Stimulated activated CD8-positive, alpha-beta memory T cell treated with anti-CD3 and anti-CD28 coated beads, Interleukin-15, amount 100 ng/mL, for 24 hours (primary cell): ENCODE measurements at regions not wholly inside any gene's neighbourhood (a gene's known extent, or its start where the extent isn't known, plus 50 kb on each side); places are given as distances from the start of the nearest gene placed in this dataset.
"Not testable (repeated sequence)": the region's sequence is repeated elsewhere in the genome, so short reads cannot be mapped to it uniquely, and the experiment has no call there.

Experiments used
- DNase-seq: peaks from one replicate; pipeline ENCODE4 v3.0.0-alpha.2; 2020; ENCODE audit warnings: low read depth

- DNase-seq = no peak
These were observed 235.5 kb upstream of the ACVR2A start for GRCh38 chr2:147609301-147609700.

- DNase-seq = no peak
These were observed 237.4 kb upstream of the ACVR2A start for GRCh38 chr2:147607379-147607778.

GRCh38 chr2:147603876-147604275 is 241.0 kb upstream of the ACVR2A start:
- no peak for DNase-seq

GRCh38 chr2:147603447-147603846 is 241.4 kb upstream of the ACVR2A start:
- no peak for DNase-seq

GRCh38 chr2:147600646-147601045 is 244.2 kb upstream of the ACVR2A start:
- no peak for DNase-seq

GRCh38 chr2:147600223-147600622 is 244.6 kb upstream of the ACVR2A start:
- no peak for DNase-seq

- no peak for DNase-seq
These were observed 249.6 kb upstream of the ACVR2A start for GRCh38 chr2:147595200-147595599.

GRCh38 chr2:147594038-147594437 is 250.8 kb upstream of the ACVR2A start:
- no peak for DNase-seq

- DNase-seq = not testable (repeated sequence)
These were observed 252.0 kb upstream of the ACVR2A start for GRCh38 chr2:147592784-147593183.

- no peak for DNase-seq
These were observed 255.7 kb upstream of the ACVR2A start for GRCh38 chr2:147589127-147589526.

GRCh38 chr2:147588191-147588590 is 256.6 kb upstream of the ACVR2A start:
- no peak for DNase-seq

GRCh38 chr2:147578529-147578928 is 266.3 kb upstream of the ACVR2A start:
- no peak for DNase-seq

- DNase-seq = no peak
These were observed 266.8 kb upstream of the ACVR2A start for GRCh38 chr2:147577998-147578380.

- no peak for DNase-seq
These were observed 267.4 kb upstream of the ACVR2A start for GRCh38 chr2:147577323-147577997.

GRCh38 chr2:147575106-147575505 is 269.7 kb upstream of the ACVR2A start:
- no peak for DNase-seq

GRCh38 chr2:147572622-147573021 is 272.2 kb upstream of the ACVR2A start:
- DNase-seq = no peak

GRCh38 chr2:147569426-147569825 is 275.4 kb upstream of the ACVR2A start:
- no peak for DNase-seq

- DNase-seq = no peak
These were observed 276.7 kb upstream of the ACVR2A start for GRCh38 chr2:147568109-147568508.

GRCh38 chr2:147567136-147567535 is 277.7 kb upstream of the ACVR2A start:
- no peak for DNase-seq

- no peak for DNase-seq
These were observed 283.9 kb upstream of the ACVR2A start for GRCh38 chr2:147560810-147561535.

GRCh38 chr2:147559070-147559725 is 285.6 kb upstream of the ACVR2A start:
- no peak for DNase-seq

GRCh38 chr2:147558620-147559019 is 286.2 kb upstream of the ACVR2A start:
- DNase-seq = no peak

- DNase-seq = no peak
These were observed 290.2 kb upstream of the ACVR2A start for GRCh38 chr2:147554521-147555107.
